ENCODE measurements at regions not wholly inside any gene's neighbourhood (a gene's known extent, or its start where the extent isn't known, plus 50 kb on each side); places are given as distances from the start of the nearest gene placed in this dataset.

- TF ChIP-seq CTCF (IDR thresholded peaks at IDR 0.05) (no peak), POLR2A (IDR thresholded peaks at IDR 0.05) (no peak)
These were observed 63.0 kb upstream of the MYEOV start for GRCh38 chr11:69230856-69231425.
